Stimulated activated CD4-positive, alpha-beta T cell treated with anti-CD3 and anti-CD28 coated beads, TNF-alpha, amount 100 ng/mL, for 24 hours (primary cell): ENCODE measurements at regions not wholly inside any gene's neighbourhood (a gene's known extent, or its start where the extent isn't known, plus 50 kb on each side); places are given as distances from the start of the nearest gene placed in this dataset.
"Not testable (repeated sequence)": the region's sequence is repeated elsewhere in the genome, so short reads cannot be mapped to it uniquely, and the experiment has no call there.

Experiments
- DNase-seq, 3 experiments: peaks; one replicate each; pipeline ENCODE4 v3.0.0-alpha.2; 2020; ENCODE audit warnings: low read depth in 3 of 3

DNA sequence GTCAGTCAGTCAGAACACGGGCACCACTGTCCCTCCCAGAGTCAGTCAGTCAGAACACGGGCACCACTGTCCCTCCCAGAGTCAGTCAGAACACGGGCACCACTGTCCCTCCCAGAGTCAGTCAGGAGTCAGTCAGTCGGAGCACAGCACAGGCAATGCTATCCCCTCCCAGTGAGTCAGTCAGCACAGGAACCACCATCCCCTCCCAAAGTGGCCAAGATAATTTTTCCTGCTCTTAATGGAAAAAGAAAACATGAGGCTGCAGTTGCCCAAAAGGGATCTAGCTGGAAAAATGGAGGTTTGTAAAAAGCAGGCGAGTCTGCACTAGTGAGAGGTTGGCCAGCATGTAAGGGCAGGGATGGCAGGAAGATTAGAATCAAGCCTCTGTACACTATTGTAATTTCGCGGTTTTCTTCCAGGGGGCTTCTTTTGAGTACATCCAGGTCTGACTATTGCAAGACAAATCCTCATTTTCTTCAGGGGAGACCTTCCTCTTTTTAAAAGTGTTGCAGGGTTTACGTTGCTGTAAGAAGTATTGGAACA lies 213.8 kb downstream of the SIPA1L2 start:
- DNase-seq: no peak

DNA sequence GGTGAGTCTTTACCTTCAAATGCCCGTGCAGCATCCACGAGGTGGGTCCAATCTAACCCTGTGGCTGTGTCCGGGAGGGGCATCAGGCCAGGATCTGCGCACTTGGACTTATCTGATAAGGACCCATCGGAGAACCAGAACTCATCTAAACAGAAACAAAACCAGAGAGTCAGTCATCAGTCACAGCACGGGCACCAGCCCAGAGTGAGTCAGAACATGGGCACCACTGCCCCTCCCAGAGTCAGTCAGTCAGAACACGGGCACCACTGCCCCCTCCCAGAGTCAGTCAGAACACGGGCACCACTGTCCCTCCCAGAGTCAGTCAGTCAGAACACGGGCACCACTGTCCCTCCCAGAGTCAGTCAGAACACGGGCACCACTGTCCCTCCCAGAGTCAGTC lies 214.5 kb downstream of the SIPA1L2 start:
- not testable (repeated sequence) for DNase-seq

- DNase-seq: no peak
These were observed 215.8 kb downstream of the SIPA1L2 start for GRCh38 chr1:232414100-232414499.

GRCh38 chr1:232413674-232414073 lies 216.3 kb downstream of the SIPA1L2 start:
- DNase-seq: no peak

- no peak for DNase-seq
These were observed 220.3 kb downstream of the SIPA1L2 start for GRCh38 chr1:232409584-232409983.

DNA sequence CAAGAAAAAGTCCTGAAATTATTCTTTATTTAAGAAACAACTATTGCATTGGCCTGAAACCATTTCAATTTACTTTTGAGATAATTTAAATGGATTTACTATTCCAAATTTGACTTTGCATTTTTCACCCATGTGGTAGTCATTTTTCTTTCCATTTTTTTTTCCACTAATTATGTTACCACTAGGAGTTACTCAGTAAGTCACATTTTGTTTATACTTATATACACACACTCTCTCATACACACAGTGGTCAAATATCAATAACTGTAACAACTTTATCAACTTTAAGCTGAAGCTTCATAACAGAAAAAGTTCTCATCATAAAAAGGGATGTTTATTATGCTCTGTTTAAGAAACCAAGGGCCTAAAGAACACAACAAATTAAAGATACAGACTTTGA lies 222.8 kb downstream of the SIPA1L2 start:
- DNase-seq: no peak

DNA sequence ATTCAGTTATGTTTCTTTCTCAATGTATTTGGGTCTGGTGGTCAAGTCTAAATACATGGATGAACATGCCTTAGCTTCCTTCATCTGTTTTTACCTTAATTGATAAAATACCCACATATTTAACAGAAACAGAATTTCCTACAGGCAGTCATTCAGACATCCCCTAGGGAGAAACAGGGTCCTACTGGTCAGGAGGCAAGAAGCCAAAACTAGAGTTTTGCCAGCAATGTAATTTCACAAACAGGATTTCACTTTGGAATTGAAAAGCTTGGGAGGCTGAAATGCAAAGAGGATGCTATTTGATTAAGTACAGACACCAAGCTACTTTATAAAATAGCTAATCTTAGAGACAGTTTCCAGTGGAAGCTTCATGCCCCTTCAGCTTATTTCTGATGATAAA lies 224.2 kb downstream of the SIPA1L2 start:
- no peak for DNase-seq

GRCh38 chr1:232404981-232405731 lies 224.8 kb downstream of the SIPA1L2 start:
- no peak for DNase-seq

DNA sequence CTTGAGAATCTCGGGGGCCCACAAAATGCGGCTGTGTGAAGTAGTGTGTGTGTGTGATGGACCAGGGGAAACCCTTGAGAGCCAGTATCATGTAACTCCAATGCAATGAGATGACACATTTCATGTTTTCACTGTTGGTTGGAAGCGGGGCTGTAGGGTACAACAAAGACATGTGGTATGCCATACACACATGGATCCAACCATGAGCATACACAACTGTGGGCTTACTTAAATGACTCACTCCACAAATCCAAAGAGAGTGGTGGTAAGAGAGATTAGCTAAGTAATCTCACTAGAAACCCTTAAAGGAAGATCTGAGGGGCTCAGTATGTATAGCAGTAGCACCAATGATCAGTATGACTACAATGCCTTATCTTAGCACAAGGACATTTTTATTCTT lies 225.7 kb downstream of the SIPA1L2 start:
- no peak for DNase-seq

- DNase-seq: no peak
These were observed 226.8 kb downstream of the SIPA1L2 start for GRCh38 chr1:232403017-232403714.

GRCh38 chr1:232398823-232399222 lies 231.1 kb downstream of the SIPA1L2 start:
- no peak for DNase-seq

- DNase-seq: no peak
These were observed 236.3 kb downstream of the SIPA1L2 start for GRCh38 chr1:232393444-232394146.

- no peak for DNase-seq
These were observed 236.9 kb downstream of the SIPA1L2 start for GRCh38 chr1:232393010-232393409.

DNA sequence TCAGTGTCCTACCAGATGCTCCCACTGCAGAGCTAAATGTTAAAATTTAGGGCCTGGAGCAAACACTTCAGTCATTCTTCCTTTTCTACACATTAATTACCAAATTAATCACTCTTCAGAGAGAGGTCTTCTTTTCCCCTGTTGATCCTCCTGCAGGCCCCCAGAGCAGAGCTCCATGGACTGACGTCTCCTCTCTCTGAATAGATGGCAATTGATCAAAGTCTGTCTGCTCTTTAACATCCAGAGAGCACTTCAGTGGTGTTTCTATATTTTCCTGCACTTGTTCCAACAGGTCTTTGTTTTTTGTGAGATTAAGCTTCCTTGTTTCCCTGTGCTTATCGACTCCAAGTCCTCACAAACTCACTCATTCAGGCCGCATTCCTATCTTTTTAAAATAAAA lies 239.3 kb downstream of the SIPA1L2 start:
- no peak for DNase-seq

DNA sequence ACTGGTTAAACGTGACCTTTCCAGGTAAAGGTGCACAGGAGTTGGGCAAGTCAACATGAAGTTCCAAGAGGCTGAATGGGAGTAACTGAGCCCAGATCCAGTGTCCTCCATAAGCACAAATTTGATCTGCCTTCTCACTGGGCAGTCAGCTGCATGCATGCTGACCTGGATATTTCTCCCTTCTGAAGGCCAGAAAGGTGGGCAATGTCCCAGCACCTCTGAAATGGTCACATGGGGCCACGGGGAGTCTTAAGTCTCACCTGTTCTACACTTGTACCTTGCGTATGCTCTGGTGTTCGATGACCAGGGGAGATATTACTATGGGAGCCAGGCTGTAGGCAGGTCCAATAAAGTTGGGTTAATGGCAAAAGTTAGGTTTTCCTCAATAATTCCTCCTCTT lies 240.2 kb downstream of the SIPA1L2 start:
- DNase-seq: no peak

- no peak for DNase-seq
These were observed 241.6 kb downstream of the SIPA1L2 start for GRCh38 chr1:232388363-232388762.

GRCh38 chr1:232386721-232387510 lies 243.0 kb downstream of the SIPA1L2 start:
- no peak for DNase-seq

- DNase-seq: no peak
These were observed 243.6 kb downstream of the SIPA1L2 start for GRCh38 chr1:232386294-232386693.

- no peak for DNase-seq
These were observed 244.7 kb downstream of the SIPA1L2 start for GRCh38 chr1:232385221-232385620.

- no peak for DNase-seq
These were observed 245.6 kb downstream of the SIPA1L2 start for GRCh38 chr1:232384171-232384883.
